ENCODE measurements at regions not wholly inside any gene's neighbourhood (a gene's known extent, or its start where the extent isn't known, plus 50 kb on each side); places are given as distances from the start of the nearest gene placed in this dataset.

- no peaks in the 10 kb centered on the region for H3K36me3 ChIP-seq (ENCODE audit: control insufficient read depth, insufficient read depth, low read length)
- H3K4me1 ChIP-seq (ENCODE audit: control insufficient read depth, extremely low read depth, insufficient read depth, low read length), result no peaks in the 10 kb centered on the region
- no peak for DNase-seq (ENCODE audit: low read depth in 2 of 2)
- no peak overlapping the region for H3K4me3 ChIP-seq (replicated peaks in 1 of 4; ENCODE audit: control extremely low read depth in 1 of 4, insufficient read depth in 1 of 4, low read depth in 3 of 4, low read length in 4 of 4)
- TF ChIP-seq EZH2 (IDR thresholded peaks at IDR 0.05; ENCODE audit: low read length, missing control alignments) (no peak), CTCF (conservative IDR thresholded peaks at IDR 0.05 in 1 of 2, IDR thresholded peaks at IDR 0.05 in 1 of 2; ENCODE audit: low read depth in 1 of 2, low read length in 2 of 2) (no peak)
- H3K9ac ChIP-seq (ENCODE audit: insufficient read depth, low read length), result no peak overlapping the region
- H3K9me3 ChIP-seq (ENCODE audit: control insufficient read depth, insufficient read depth, low read depth, low read length), result no peaks in the 10 kb centered on the region
- no peaks in the 10 kb centered on the region for H3K79me2 ChIP-seq (ENCODE audit: control insufficient read depth, insufficient read depth, low read length)
- H3K27ac ChIP-seq (ENCODE audit: insufficient read depth, low read length), result no peak overlapping the region
- no peaks in the 10 kb centered on the region for H4K20me1 ChIP-seq (ENCODE audit: control insufficient read depth, extremely low read depth, insufficient read depth, low read length)
- no peaks in the 10 kb centered on the region for H3K27me3 ChIP-seq (ENCODE audit: control insufficient read depth, insufficient read depth, low read length)
- no peak overlapping the region for H3K4me2 ChIP-seq (ENCODE audit: extremely low read depth, insufficient read depth, low read length)
- no peak overlapping the region for H2AFZ ChIP-seq (ENCODE audit: low read length)
These were observed 337.5 kb upstream of the USP24 start for GRCh38 chr1:55552636-55553035.

GRCh38 chr1:55547405-55547804 lies 332.2 kb upstream of the USP24 start:
- TF ChIP-seq EZH2 (IDR thresholded peaks at IDR 0.05; ENCODE audit: low read length, missing control alignments), result no peak
- TF ChIP-seq CTCF (conservative IDR thresholded peaks at IDR 0.05 in 1 of 2, IDR thresholded peaks at IDR 0.05 in 1 of 2; ENCODE audit: low read depth in 1 of 2, low read length in 2 of 2), result no peak
- no peak overlapping the region for H2AFZ ChIP-seq (ENCODE audit: low read length)

GRCh38 chr1:55546553-55546952 lies 331.4 kb upstream of the USP24 start:
- no peaks in the 10 kb centered on the region for H3K79me2 ChIP-seq (ENCODE audit: control insufficient read depth, insufficient read depth, low read length)
- H3K36me3 ChIP-seq (ENCODE audit: control insufficient read depth, insufficient read depth, low read length), result no peaks in the 10 kb centered on the region
- H3K4me1 ChIP-seq (ENCODE audit: control insufficient read depth, extremely low read depth, insufficient read depth, low read length), result no peaks in the 10 kb centered on the region
- peak in 1 of 2 donors; percentile 68 for DNase-seq (ENCODE audit: low read depth in 2 of 2)
- no peak overlapping the region for H2AFZ ChIP-seq (ENCODE audit: low read length)
- no peak for TF ChIP-seq EZH2 (IDR thresholded peaks at IDR 0.05; ENCODE audit: low read length, missing control alignments)
- TF ChIP-seq CTCF (conservative IDR thresholded peaks at IDR 0.05 in 1 of 2, IDR thresholded peaks at IDR 0.05 in 1 of 2; ENCODE audit: low read depth in 1 of 2, low read length in 2 of 2), result no peak
- no peaks in the 10 kb centered on the region for H3K27me3 ChIP-seq (ENCODE audit: control insufficient read depth, insufficient read depth, low read length)
- no peak overlapping the region for H3K4me2 ChIP-seq (ENCODE audit: extremely low read depth, insufficient read depth, low read length)
- no peaks in the 10 kb centered on the region for H3K9me3 ChIP-seq (ENCODE audit: control insufficient read depth, insufficient read depth, low read depth, low read length)
- H4K20me1 ChIP-seq (ENCODE audit: control insufficient read depth, extremely low read depth, insufficient read depth, low read length), result no peaks in the 10 kb centered on the region
- no peak overlapping the region for H3K4me3 ChIP-seq (replicated peaks in 1 of 4; ENCODE audit: control extremely low read depth in 1 of 4, insufficient read depth in 1 of 4, low read depth in 3 of 4, low read length in 4 of 4)
- no peak overlapping the region for H3K27ac ChIP-seq (ENCODE audit: insufficient read depth, low read length)
- no peak overlapping the region for H3K9ac ChIP-seq (ENCODE audit: insufficient read depth, low read length)

More at GRCh38 chr1:55547405-55547804, 332.2 kb upstream of the USP24 start:
- H3K4me1 ChIP-seq (ENCODE audit: control insufficient read depth, extremely low read depth, insufficient read depth, low read length), result no peaks in the 10 kb centered on the region
- no peak overlapping the region for H3K4me3 ChIP-seq (replicated peaks in 1 of 4; ENCODE audit: control extremely low read depth in 1 of 4, insufficient read depth in 1 of 4, low read depth in 3 of 4, low read length in 4 of 4)
- H3K4me2 ChIP-seq (ENCODE audit: extremely low read depth, insufficient read depth, low read length), result no peak overlapping the region
- no peaks in the 10 kb centered on the region for H3K9me3 ChIP-seq (ENCODE audit: control insufficient read depth, insufficient read depth, low read depth, low read length)
- H3K79me2 ChIP-seq (ENCODE audit: control insufficient read depth, insufficient read depth, low read length), result no peaks in the 10 kb centered on the region
- H3K27ac ChIP-seq (ENCODE audit: insufficient read depth, low read length), result no peak overlapping the region
- no peaks in the 10 kb centered on the region for H3K27me3 ChIP-seq (ENCODE audit: control insufficient read depth, insufficient read depth, low read length)
- H3K36me3 ChIP-seq (ENCODE audit: control insufficient read depth, insufficient read depth, low read length), result no peaks in the 10 kb centered on the region
- no peaks in the 10 kb centered on the region for H4K20me1 ChIP-seq (ENCODE audit: control insufficient read depth, extremely low read depth, insufficient read depth, low read length)
- no peak overlapping the region for H3K9ac ChIP-seq (ENCODE audit: insufficient read depth, low read length)
- peak in 1 of 2 donors; percentile 8 for DNase-seq (ENCODE audit: low read depth in 2 of 2)
